ENCODE measurements at regions not wholly inside any gene's neighbourhood (a gene's known extent, or its start where the extent isn't known, plus 50 kb on each side); places are given as distances from the start of the nearest gene placed in this dataset.

- no peak for DNase-seq (ENCODE audit: low read depth in 2 of 2)
These were observed 151.3 kb upstream of the SLITRK3 start for GRCh38 chr3:165347526-165347925.

GRCh38 chr3:165346503-165346902 lies 150.3 kb upstream of the SLITRK3 start:
- DNase-seq (ENCODE audit: low read depth in 2 of 2), result no peak

DNA sequence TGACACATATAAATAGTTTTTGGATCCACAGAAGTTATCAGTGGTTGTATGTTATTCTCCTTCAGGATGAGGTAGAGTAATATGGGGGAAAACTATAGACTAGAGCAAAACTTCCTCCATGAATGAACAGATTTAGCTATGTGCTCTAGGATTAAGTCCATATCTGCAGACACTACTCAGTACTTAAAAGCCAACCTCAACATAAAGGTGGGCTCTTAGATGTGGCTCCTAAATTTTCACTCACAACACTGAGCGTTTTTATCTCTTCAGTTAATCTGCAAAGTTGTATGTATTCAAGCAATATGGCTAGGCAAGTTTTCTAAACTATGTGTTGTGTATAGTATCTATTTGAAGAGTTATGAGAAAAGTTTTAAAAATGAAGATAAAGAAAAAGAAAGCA lies 147.0 kb upstream of the SLITRK3 start:
- DNase-seq (ENCODE audit: low read depth in 2 of 2), result no peak

DNA sequence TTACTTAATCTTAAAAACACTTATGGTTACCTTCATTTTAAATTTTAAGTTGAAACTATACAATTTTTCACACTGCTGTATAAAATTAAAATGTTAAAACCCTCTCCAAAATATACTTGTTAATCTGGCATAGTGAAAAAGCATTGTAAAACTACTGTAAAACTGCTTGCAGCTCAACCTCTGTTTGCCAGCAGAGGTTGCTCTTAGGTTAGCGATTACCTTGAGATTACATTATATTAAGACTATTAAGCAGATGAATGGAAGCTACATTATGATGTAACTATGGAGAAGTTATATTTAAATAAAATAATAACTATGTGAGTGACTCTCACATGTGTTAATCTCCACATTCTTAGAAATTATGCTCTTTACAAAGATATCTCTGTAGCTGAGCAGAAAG lies 143.6 kb upstream of the SLITRK3 start:
- DNase-seq (ENCODE audit: low read depth in 2 of 2), result no peak

GRCh38 chr3:165336786-165337185 lies 140.6 kb upstream of the SLITRK3 start:
- no peak for DNase-seq (ENCODE audit: low read depth in 2 of 2)

Data from dermis microvascular lymphatic vessel endothelial cell (primary cell).